ENCODE measurements at regions not wholly inside any gene's neighbourhood (a gene's known extent, or its start where the extent isn't known, plus 50 kb on each side); places are given as distances from the start of the nearest gene placed in this dataset.

- CTCF ChIA-PET: interaction anchor here (1.1 kb wide), 1 partner anchor 9 kb away, joined by 3 read pairs; no protein-coding TSS in a partner anchor
- BruUV-seq (replicated peaks): no TSS peak
Measured at GRCh38 chr10:47225928-47226645, 73.9 kb upstream of the GDF10 start.

DNA sequence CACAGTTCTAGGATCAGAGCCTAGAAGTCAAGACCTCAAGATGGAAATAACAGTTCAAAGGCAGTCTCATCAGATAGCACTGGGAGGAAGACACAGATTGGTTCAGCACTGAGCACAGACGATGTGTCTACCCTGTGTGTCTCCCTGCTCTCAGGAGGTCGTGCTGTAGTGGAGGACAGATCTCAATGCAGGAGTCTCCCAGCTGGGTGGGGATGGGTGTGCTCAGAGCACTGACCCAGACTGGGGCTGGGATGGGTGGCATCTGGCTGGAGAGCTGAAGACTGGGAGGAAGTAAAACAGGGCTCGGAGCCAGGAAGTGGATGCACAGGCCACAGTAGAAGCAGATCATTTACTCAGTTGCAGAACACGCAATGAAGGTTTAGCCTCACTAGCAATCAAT, 69.5 kb upstream of the GDF10 start:
- CTCF ChIA-PET: no interaction called here
- intact Hi-C loops (cut with micrococcal nuclease): no loop called here

More at GRCh38 chr10:47225928-47226645, 73.9 kb upstream of the GDF10 start:
- intact Hi-C loops (cut with micrococcal nuclease): no loop called here
- H3K27ac Mint-ChIP-seq (ENCODE audit: low read depth, unreplicated experiment): no peak overlapping the region
- DNase-seq (ENCODE audit: unreplicated experiment): no peak
- no peak for TF ChIP-seq CTCF (IDR thresholded peaks at IDR 0.05; ENCODE audit: unreplicated experiment)
- H3K36me3 Mint-ChIP-seq (ENCODE audit: insufficient read depth, unreplicated experiment): no peaks in the 10 kb centered on the region
- peaks cover 11% of the 10 kb centered on the region for H3K27me3 Mint-ChIP-seq (ENCODE audit: insufficient read depth, unreplicated experiment)
- H3K9me3 Mint-ChIP-seq (ENCODE audit: unreplicated experiment): no peaks in the 10 kb centered on the region
- POLR2A ChIA-PET: no interaction called here
- H3K4me1 Mint-ChIP-seq (ENCODE audit: insufficient read depth, unreplicated experiment): no peaks in the 10 kb centered on the region
- H3K4me3 Mint-ChIP-seq (ENCODE audit: unreplicated experiment): no peak overlapping the region

GRCh38 chr10:47230957-47231356, 69.0 kb upstream of the GDF10 start:
- intact Hi-C loops (cut with micrococcal nuclease): no loop called here
- no peak for DNase-seq (ENCODE audit: unreplicated experiment)
- Mint-ChIP-seq H3K9me3 (ENCODE audit: unreplicated experiment) (no peaks in the 10 kb centered on the region), H3K4me1 (ENCODE audit: insufficient read depth, unreplicated experiment) (no peaks in the 10 kb centered on the region), H3K27ac (ENCODE audit: low read depth, unreplicated experiment) (no peak overlapping the region), H3K36me3 (ENCODE audit: insufficient read depth, unreplicated experiment) (no peaks in the 10 kb centered on the region), H3K27me3 (ENCODE audit: insufficient read depth, unreplicated experiment) (peaks cover 11% of the 10 kb centered on the region), H3K4me3 (ENCODE audit: unreplicated experiment) (no peak overlapping the region)
- TF ChIP-seq CTCF (IDR thresholded peaks at IDR 0.05; ENCODE audit: unreplicated experiment): no peak
- POLR2A ChIA-PET: no interaction called here
- BruUV-seq (replicated peaks): no TSS peak
- CTCF ChIA-PET: interaction anchor here (0.7 kb wide), 1 partner anchor 77 kb away, joined by 6 read pairs; no protein-coding TSS in a partner anchor

More for the DNA sequence above, 69.5 kb upstream of the GDF10 start:
- Mint-ChIP-seq H3K4me3 (ENCODE audit: unreplicated experiment) (no peak overlapping the region), H3K27ac (ENCODE audit: low read depth, unreplicated experiment) (no peak overlapping the region), H3K4me1 (ENCODE audit: insufficient read depth, unreplicated experiment) (no peaks in the 10 kb centered on the region), H3K9me3 (ENCODE audit: unreplicated experiment) (no peaks in the 10 kb centered on the region), H3K27me3 (ENCODE audit: insufficient read depth, unreplicated experiment) (peaks cover 11% of the 10 kb centered on the region), H3K36me3 (ENCODE audit: insufficient read depth, unreplicated experiment) (no peaks in the 10 kb centered on the region)
- DNase-seq (ENCODE audit: unreplicated experiment): no peak
- no TSS peak for BruUV-seq (replicated peaks)
- POLR2A ChIA-PET: no interaction called here
- no peak for TF ChIP-seq CTCF (IDR thresholded peaks at IDR 0.05; ENCODE audit: unreplicated experiment)

DNA sequence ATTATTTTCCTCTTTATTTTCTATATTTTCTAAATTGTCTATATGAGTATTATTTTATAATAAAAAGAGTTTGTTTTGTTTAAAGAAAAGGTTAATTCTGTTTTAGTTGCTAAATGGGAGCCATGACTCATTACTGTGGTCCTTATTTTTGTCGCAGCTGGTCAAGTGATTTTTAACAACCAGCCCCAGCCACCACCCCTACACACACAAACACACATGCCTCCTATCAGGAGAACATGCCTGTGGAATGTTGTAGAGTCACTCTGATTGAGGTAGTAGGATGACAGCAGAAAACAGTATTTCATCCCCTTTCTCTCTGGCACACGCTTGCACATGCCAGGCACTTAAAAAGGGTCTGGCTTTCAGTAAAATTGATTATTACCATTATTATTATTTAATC, 68.6 kb upstream of the GDF10 start:
- Mint-ChIP-seq H3K9me3 (ENCODE audit: unreplicated experiment) (no peaks in the 10 kb centered on the region), H3K27ac (ENCODE audit: low read depth, unreplicated experiment) (no peak overlapping the region), H3K27me3 (ENCODE audit: insufficient read depth, unreplicated experiment) (peaks cover 11% of the 10 kb centered on the region), H3K4me1 (ENCODE audit: insufficient read depth, unreplicated experiment) (no peaks in the 10 kb centered on the region), H3K36me3 (ENCODE audit: insufficient read depth, unreplicated experiment) (no peaks in the 10 kb centered on the region), H3K4me3 (ENCODE audit: unreplicated experiment) (no peak overlapping the region)
- no peak for TF ChIP-seq CTCF (IDR thresholded peaks at IDR 0.05; ENCODE audit: unreplicated experiment)
- BruUV-seq (replicated peaks): no TSS peak
- intact Hi-C loops (cut with micrococcal nuclease): no loop called here
- DNase-seq (ENCODE audit: unreplicated experiment): no peak
- CTCF ChIA-PET: interaction anchor here (0.7 kb wide), 1 partner anchor 77 kb away, joined by 6 read pairs; no protein-coding TSS in a partner anchor
- POLR2A ChIA-PET: interaction anchor here (0.5 kb wide), 1 partner anchor 26 kb away, joined by 3 read pairs; no protein-coding TSS in a partner anchor
